Adrenal gland (tissue), 9 donors: ENCODE measurements at regions not wholly inside any gene's neighbourhood (a gene's known extent, or its start where the extent isn't known, plus 50 kb on each side); places are given as distances from the start of the nearest gene placed in this dataset.

Experiments
- DNase-seq, 7 donors: peaks; one replicate each; pipeline ENCODE4 v3.0.0-alpha.2; 2019 to 2020
- H3K27ac ChIP-seq, 5 donors: fragments of 200-600 bp; sonication (generic) in 4 of 5; 1 replicate in 3 of 5; 2 replicates in 2 of 5; pipeline versions ENCODE4 v1.5.1 to v1.8.0; 2016 to 2020; ENCODE audit warnings: mild to moderate bottlenecking in 1 of 5
- H3K27me3 ChIP-seq: fragments of 200-600 bp; 2 replicates; pipeline ENCODE4 v1.8.0; 2021
- H3K36me3 ChIP-seq, 2 donors: fragments of 200-600 bp; replicated peaks in 1 of 2; 1 replicate in 1 of 2; 2 replicates in 1 of 2; pipeline versions ENCODE4 v1.5.1 to v1.8.0; 2018 to 2022
- H3K4me1 ChIP-seq, 2 donors: fragments of 200-600 bp; replicated peaks in 1 of 2; 1 replicate in 1 of 2; 2 replicates in 1 of 2; pipeline versions ENCODE4 v1.5.1 to v1.8.0; 2018 to 2021
- H3K4me3 ChIP-seq, 4 donors: fragments of 200-600 bp; sonication (generic) in 3 of 4; one replicate each; pipeline ENCODE4 v1.5.1; 2016 to 2018
- H3K9me3 ChIP-seq, 3 donors: fragments of 200-600 bp; sonication (generic) in 1 of 3; replicated peaks in 1 of 3; 1 replicate in 2 of 3; 2 replicates in 1 of 3; pipeline versions ENCODE4 v1.5.1 to v1.8.0; 2016 to 2021
- POLR2A ChIP-seq, 2 donors: fragments of 450-650 bp; IDR thresholded peaks; one replicate each; pipeline ENCODE4 v1.6.1; 2017; ENCODE audit warnings: antibody characterized with exemption in 2 of 2, mild to moderate bottlenecking in 2 of 2, moderate library complexity in 1 of 2
- WGBS, 4 donors: extraction: QIAGEN DNeasy Blood & Tissue Kit in 2 of 4; methylation state at CpG; one replicate each; pipeline versions ENCODE4 v1.1.5 to v1.1.7; 2013 to 2017; 5-methylcytosine and 5-hydroxymethylcytosine counted together
- intact Hi-C, 2 donors: fragments of 100-400 bp; cut with DNase I; formaldehyde crosslinking; loops; one replicate each; pipeline versions ENCODE4 v1.14.1 to v1.15.0; 2022 to 2023
- TF ChIP-seq, protein P1 (sequence below), 6 experiments: fragments of 450-650 bp in 4 of 6; fragments of 200-600 bp in 2 of 6; sonication (generic) in 1 of 6; IDR thresholded peaks; 1 replicate in 5 of 6; 2 replicates in 1 of 6; pipeline versions ENCODE4 v1.5.1 to v1.8.0; 2016 to 2021; ENCODE audit warnings: antibody characterized with exemption in 6 of 6, mild to moderate bottlenecking in 2 of 6, moderate library complexity in 1 of 6
- donor health status: healthy with polysubstance abuse.
- donor health status: Bipolar disorder and iron deficiency.
- donor health status: DM: yes; HTN: yes; CAD: no.
- donor health status: DM: no; HTN: no; CAD: no.
- donor health status: DM: no; HTN: no; CAD: no.

- Histone ChIP-seq H3K9me3 (no peaks in the 10 kb centered on the region), H3K36me3 (no peaks in the 10 kb centered on the region), H3K4me3 (no peak overlapping the region), H3K27me3 (no peaks in the 10 kb centered on the region), H3K4me1 (no peaks in the 10 kb centered on the region), H3K27ac (no peak overlapping the region)
- WGBS, 4 donors, result 70 to 76% (median 73%) methylated on average over 11 of the region's 11 CpGs
- intact Hi-C loops, result no loop called here
- no peak for DNase-seq
- no peak for TF ChIP-seq POLR2A (IDR thresholded peaks at IDR 0.05)
- TF ChIP-seq, protein P1, sequence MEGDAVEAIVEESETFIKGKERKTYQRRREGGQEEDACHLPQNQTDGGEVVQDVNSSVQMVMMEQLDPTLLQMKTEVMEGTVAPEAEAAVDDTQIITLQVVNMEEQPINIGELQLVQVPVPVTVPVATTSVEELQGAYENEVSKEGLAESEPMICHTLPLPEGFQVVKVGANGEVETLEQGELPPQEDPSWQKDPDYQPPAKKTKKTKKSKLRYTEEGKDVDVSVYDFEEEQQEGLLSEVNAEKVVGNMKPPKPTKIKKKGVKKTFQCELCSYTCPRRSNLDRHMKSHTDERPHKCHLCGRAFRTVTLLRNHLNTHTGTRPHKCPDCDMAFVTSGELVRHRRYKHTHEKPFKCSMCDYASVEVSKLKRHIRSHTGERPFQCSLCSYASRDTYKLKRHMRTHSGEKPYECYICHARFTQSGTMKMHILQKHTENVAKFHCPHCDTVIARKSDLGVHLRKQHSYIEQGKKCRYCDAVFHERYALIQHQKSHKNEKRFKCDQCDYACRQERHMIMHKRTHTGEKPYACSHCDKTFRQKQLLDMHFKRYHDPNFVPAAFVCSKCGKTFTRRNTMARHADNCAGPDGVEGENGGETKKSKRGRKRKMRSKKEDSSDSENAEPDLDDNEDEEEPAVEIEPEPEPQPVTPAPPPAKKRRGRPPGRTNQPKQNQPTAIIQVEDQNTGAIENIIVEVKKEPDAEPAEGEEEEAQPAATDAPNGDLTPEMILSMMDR (IDR thresholded peaks at IDR 0.05), result no peak
Observed at GRCh38 chr2:122139739-122140420, 384.4 kb downstream of the TSN start.

- Histone ChIP-seq H3K4me3 (no peak overlapping the region), H3K4me1 (no peaks in the 10 kb centered on the region), H3K9me3 (no peaks in the 10 kb centered on the region), H3K27ac (no peak overlapping the region), H3K27me3 (no peaks in the 10 kb centered on the region), H3K36me3 (no peaks in the 10 kb centered on the region)
- 88 to 93% (median 88%) methylated on average over 3 of the region's 3 CpGs for WGBS, 4 donors
- TF ChIP-seq POLR2A (IDR thresholded peaks at IDR 0.05), result no peak
- TF ChIP-seq, protein P1 (IDR thresholded peaks at IDR 0.05), result no peak
- intact Hi-C loops, result no loop called here
- no peak for DNase-seq
Observed at GRCh38 chr2:122144884-122145283, 389.4 kb downstream of the TSN start.

DNA sequence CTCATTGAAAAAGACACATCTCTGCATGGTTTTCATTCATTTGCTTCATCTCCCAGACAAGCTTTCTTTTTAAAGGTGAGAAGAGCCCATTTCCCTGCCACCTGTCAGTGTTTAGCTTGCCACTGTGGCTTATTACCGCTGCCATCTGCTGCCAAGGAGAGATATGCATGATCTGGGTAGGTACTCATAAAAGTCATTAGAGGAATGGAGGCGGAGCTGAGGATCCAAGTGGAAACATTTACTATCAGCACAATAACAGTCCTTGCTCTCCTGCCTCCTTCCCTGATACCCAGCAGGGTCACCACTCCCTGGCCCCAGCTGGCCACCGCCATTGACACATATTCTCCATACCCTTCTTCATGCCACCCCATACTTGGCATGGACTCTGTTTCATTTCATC, 390.4 kb downstream of the TSN start:
- Histone ChIP-seq H3K27me3 (no peaks in the 10 kb centered on the region), H3K9me3 (no peaks in the 10 kb centered on the region), H3K36me3 (no peaks in the 10 kb centered on the region), H3K4me1 (no peaks in the 10 kb centered on the region), H3K27ac (no peak overlapping the region), H3K4me3 (no peak overlapping the region)
- no peak for TF ChIP-seq POLR2A (IDR thresholded peaks at IDR 0.05)
- TF ChIP-seq, protein P1 (IDR thresholded peaks at IDR 0.05), result no peak
- 84 to 100% (median 91%) methylated on average over 3 of the region's 3 CpGs for WGBS, 4 donors
- DNase-seq, result no peak
- intact Hi-C loops, result no loop called here

DNA sequence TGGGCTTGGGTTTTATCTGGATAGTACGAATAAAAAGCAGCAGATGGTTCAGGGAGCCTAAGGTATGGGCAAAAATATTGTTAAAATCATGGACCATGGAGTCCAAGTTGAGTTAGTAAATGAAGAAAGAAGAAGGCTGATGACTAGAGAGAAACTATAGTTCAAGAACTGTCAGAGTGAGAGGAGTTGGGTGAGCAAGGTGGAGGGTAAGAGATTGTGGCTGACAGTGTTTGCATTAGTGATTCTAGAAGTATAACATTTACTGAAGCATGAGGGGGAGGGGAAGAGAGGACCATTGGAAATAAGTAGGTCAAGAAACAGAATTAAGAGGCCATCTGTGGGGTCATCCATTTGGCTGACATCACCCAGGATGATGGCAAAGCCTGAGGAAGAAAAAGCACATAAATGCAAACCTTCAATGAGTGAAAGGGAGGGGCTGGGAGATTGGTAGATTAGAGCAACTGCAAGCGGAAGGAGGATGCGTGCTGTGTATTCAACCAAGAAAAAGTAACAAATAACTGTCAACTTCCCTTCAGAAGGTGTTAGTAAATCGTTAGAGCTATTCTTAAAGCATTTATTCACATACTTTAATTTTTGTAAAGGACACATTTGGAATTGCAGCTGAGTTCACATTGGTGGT, 392.8 kb downstream of the TSN start:
- Histone ChIP-seq H3K9me3 (no peaks in the 10 kb centered on the region), H3K36me3 (no peaks in the 10 kb centered on the region), H3K4me1 (no peaks in the 10 kb centered on the region), H3K4me3 (no peak overlapping the region), H3K27ac (no peak overlapping the region), H3K27me3 (no peaks in the 10 kb centered on the region)
- no peak for DNase-seq
- TF ChIP-seq POLR2A (IDR thresholded peaks at IDR 0.05), result no peak
- TF ChIP-seq, protein P1 (IDR thresholded peaks at IDR 0.05), result no peak
- intact Hi-C loops, result no loop called here
- 72 to 84% (median 77%) methylated on average over 4 of the region's 4 CpGs for WGBS, 4 donors
